Uterus (tissue), 2 donors: ENCODE measurements at regions not wholly inside any gene's neighbourhood (a gene's known extent, or its start where the extent isn't known, plus 50 kb on each side); places are given as distances from the start of the nearest gene placed in this dataset.

ENCODE experiments used
- POLR2A ChIP-seq, 2 donors: fragments of 450-650 bp; IDR thresholded peaks; one replicate each; pipeline ENCODE4 v1.6.1; 2016; ENCODE audit warnings: antibody characterized with exemption in 2 of 2, mild to moderate bottlenecking in 1 of 2, moderate library complexity in 1 of 2
- TF ChIP-seq, protein P1 (sequence below), 4 experiments: fragments of 200-600 bp in 2 of 4; fragments of 450-650 bp in 2 of 4; sonication (generic) in 2 of 4; IDR thresholded peaks; one replicate each; pipeline ENCODE4 v1.5.1; 2016 to 2019; ENCODE audit warnings: antibody characterized with exemption in 4 of 4, mild to moderate bottlenecking in 2 of 4, moderate library complexity in 1 of 4

DNA sequence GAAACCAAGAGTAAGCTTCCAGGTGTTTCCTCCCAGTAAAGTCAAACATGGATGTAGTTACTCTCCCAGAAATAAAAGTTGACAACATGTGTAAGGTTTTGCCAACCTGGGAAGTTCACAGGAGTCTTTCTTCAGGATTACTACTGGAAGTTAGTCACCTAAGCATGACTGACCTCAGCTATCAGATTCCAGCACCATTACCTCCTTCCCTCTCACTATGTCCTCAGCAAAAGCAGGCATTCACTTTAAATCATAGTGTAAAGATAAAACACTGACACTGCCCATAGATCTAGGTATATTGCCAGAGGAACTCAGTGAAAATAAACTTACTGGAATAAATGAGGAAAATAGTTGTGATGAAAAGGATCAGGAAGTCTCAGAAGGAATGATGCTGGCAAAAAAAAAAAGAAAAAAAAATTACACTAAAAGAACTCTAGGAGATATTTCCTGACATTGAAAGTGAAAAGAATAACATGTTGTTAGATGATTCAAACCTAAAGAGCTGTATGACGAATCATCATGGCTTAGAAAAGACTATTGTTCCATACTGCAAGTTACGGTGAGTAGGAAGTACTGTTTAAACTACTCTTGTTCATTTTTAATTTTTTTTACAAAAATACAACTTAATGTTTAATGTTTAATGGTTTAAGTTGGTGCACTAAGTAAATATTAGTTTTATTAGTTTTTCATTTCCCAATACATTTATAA, 484.5 kb upstream of the ZNF804A start:
- TF ChIP-seq, protein P1, sequence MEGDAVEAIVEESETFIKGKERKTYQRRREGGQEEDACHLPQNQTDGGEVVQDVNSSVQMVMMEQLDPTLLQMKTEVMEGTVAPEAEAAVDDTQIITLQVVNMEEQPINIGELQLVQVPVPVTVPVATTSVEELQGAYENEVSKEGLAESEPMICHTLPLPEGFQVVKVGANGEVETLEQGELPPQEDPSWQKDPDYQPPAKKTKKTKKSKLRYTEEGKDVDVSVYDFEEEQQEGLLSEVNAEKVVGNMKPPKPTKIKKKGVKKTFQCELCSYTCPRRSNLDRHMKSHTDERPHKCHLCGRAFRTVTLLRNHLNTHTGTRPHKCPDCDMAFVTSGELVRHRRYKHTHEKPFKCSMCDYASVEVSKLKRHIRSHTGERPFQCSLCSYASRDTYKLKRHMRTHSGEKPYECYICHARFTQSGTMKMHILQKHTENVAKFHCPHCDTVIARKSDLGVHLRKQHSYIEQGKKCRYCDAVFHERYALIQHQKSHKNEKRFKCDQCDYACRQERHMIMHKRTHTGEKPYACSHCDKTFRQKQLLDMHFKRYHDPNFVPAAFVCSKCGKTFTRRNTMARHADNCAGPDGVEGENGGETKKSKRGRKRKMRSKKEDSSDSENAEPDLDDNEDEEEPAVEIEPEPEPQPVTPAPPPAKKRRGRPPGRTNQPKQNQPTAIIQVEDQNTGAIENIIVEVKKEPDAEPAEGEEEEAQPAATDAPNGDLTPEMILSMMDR (IDR thresholded peaks at IDR 0.05) = no peak
- no peak for TF ChIP-seq POLR2A (IDR thresholded peaks at IDR 0.05)
